HepG2 (cell line): ENCODE measurements at regions not wholly inside any gene's neighbourhood (a gene's known extent, or its start where the extent isn't known, plus 50 kb on each side); places are given as distances from the start of the nearest gene placed in this dataset.

Experiments
- ATAC-seq: fragments of 200-7000 bp; cut with Tn5 transposase; 3 replicates; pipeline ENCODE4 v1.9.1; 2020; ENCODE audit warnings: mild to moderate bottlenecking, moderate library complexity
- BruUV-seq: library from RNA; stranded (reverse); fragments of 400-500 nt; replicated peaks from 2 replicates; lab custom pipeline; 2021; lab: Mats Ljungman, UMichigan
- CTCF ChIA-PET: fragments of 300-600 bp; formaldehyde crosslinking; extraction: SDS; loops from one replicate; lab custom pipeline; 2021; ENCODE audit warnings: low total read pairs, inconsistent platforms, low intra/inter-chr PET ratio; lab: Yijun Ruan, JAX
- POLR2A ChIA-PET: fragments of 350-600 bp; sonication (Branson Sonifier 250); formaldehyde crosslinking; loops from one replicate; lab custom pipeline; 2020; ENCODE audit warnings: antibody characterized with exemption, inconsistent platforms; lab: Yijun Ruan, JAX
- DNase-seq: peaks from one replicate; pipeline ENCODE4 v3.0.0-alpha.2; 2015; ENCODE audit warnings: low spot score
- FAIRE-seq: peaks from 3 replicates; lab custom pipeline; 2011; peaks lifted over from hg19 to GRCh38; lab: Jason Lieb, UNC
- H2AFZ ChIP-seq: one replicate; pipeline ENCODE4 v1.6.1; 2011; ENCODE audit warnings: low read length, inconsistent platforms
- H3K27ac ChIP-seq: fragments of 300-600 bp; 3 replicates; pipeline ENCODE4 v1.8.0; 2011; ENCODE audit warnings: mixed run types, mild to moderate bottlenecking, mixed read lengths, low read length, inconsistent platforms; ENCODE audit not compliant: insufficient read depth; ENCODE audit errors: extremely low read length
- H3K27me3 ChIP-seq, 2 experiments: fragments of 200-600 bp in 1 of 2; 2 replicates in 1 of 2; 3 replicates in 1 of 2; pipeline versions ENCODE4 v1.6.0 to v1.8.0; 2011; ENCODE audit warnings: low read length in 2 of 2, mild to moderate bottlenecking in 2 of 2, moderate library complexity in 2 of 2, inconsistent platforms in 1 of 2; ENCODE audit not compliant: insufficient read depth in 2 of 2, control insufficient read depth in 1 of 2
- H3K36me3 ChIP-seq, 2 experiments: fragments of 200-600 bp in 1 of 2; replicated peaks in 1 of 2; 2 replicates in 1 of 2; 3 replicates in 1 of 2; pipeline versions ENCODE4 v1.5.1 to v1.8.0; 2011; ENCODE audit warnings: low read length in 2 of 2, inconsistent platforms in 1 of 2; ENCODE audit not compliant: insufficient read depth in 2 of 2, control insufficient read depth in 1 of 2
- H3K4me1 ChIP-seq: 2 replicates; pipeline ENCODE4 v1.5.1; 2012; ENCODE audit warnings: low read length, inconsistent platforms; ENCODE audit not compliant: insufficient read depth
- H3K4me2 ChIP-seq: 2 replicates; pipeline ENCODE4 v1.6.0; 2011; ENCODE audit warnings: low read depth, low read length, inconsistent platforms
- H3K4me3 ChIP-seq, 3 experiments: fragments of 200-600 bp in 1 of 3; sonication (generic), shearing (Covaris generic) in 1 of 3; replicated peaks in 1 of 3; 2 replicates each; pipeline ENCODE4 v1.5.1; 2011 to 2016; ENCODE audit warnings: low read length in 3 of 3, inconsistent platforms in 2 of 3, low read depth in 2 of 3, mild to moderate bottlenecking in 2 of 3, control low read depth in 1 of 3, mixed read lengths in 1 of 3; ENCODE audit not compliant: insufficient read depth in 1 of 3
- H3K79me2 ChIP-seq: one replicate; pipeline ENCODE4 v1.6.1; 2011; ENCODE audit warnings: low read length, inconsistent platforms; ENCODE audit not compliant: insufficient read depth
- H3K9ac ChIP-seq: 2 replicates; pipeline ENCODE4 v1.6.0; 2011; ENCODE audit warnings: mild to moderate bottlenecking, low read depth, low read length, inconsistent platforms; ENCODE audit not compliant: insufficient read depth
- H3K9me3 ChIP-seq: 2 replicates; pipeline ENCODE4 v1.5.1; 2012; ENCODE audit warnings: mild to moderate bottlenecking, low read length
- H4K20me1 ChIP-seq: 2 replicates; pipeline ENCODE4 v1.6.0; 2011; ENCODE audit warnings: inconsistent platforms, mild to moderate bottlenecking, low read length, moderate library complexity; ENCODE audit not compliant: insufficient read depth
- CHD2 ChIP-seq: IDR thresholded peaks from 2 replicates; pipeline ENCODE4 v1.6.1; 2011; ENCODE audit warnings: low read depth, low read length, improper control_type of control experiment
- MED8 ChIP-seq: sonication (generic); formaldehyde crosslinking; IDR thresholded peaks from 2 replicates; pipeline ENCODE4 v1.8.1; 2023; ENCODE audit warnings: mild to moderate bottlenecking, missing genetic modification reagents; ENCODE audit not compliant: insufficient replicate concordance
- PTBP1 ChIP-seq: fragments of 200-400 bp; formaldehyde crosslinking; IDR thresholded peaks from 2 replicates; pipeline ENCODE4 v1.6.1; 2018; ENCODE audit warnings: low read length, low read depth; ENCODE audit not compliant: poor library complexity, severe bottlenecking
- U2AF2 ChIP-seq: fragments of 200-400 bp; formaldehyde crosslinking; IDR thresholded peaks from 2 replicates; pipeline ENCODE4 v1.6.1; 2017; ENCODE audit warnings: low read depth, mild to moderate bottlenecking, low read length
- ZNF230 ChIP-seq: sonication (generic); formaldehyde crosslinking; IDR thresholded peaks from 2 replicates; pipeline ENCODE4 v1.4.0; 2020; ENCODE audit warnings: mild to moderate bottlenecking, missing genetic modification reagents
- ZNF460 ChIP-seq: sonication (generic); formaldehyde crosslinking; IDR thresholded peaks from 2 replicates; pipeline ENCODE4 v1.5.1; 2020; ENCODE audit warnings: missing genetic modification reagents, mild to moderate bottlenecking, borderline replicate concordance
- WGBS: methylation state at CpG from one replicate; pipeline ENCODE4 v1.1.6; 2017; ENCODE audit warnings: low lambda C conversion rate; 5-methylcytosine and 5-hydroxymethylcytosine counted together
- in situ Hi-C: cut with HindIII; loops from 2 replicates; pipeline ENCODE4 v1.10.0; 2017; ENCODE audit warnings: low pct_unique_long_range_greater_than_20kb; ENCODE audit not compliant: extremely low pct_ligation_motif_present
- intact Hi-C: fragments of 100-400 bp; cut with micrococcal nuclease; formaldehyde crosslinking; loops from one replicate; pipeline ENCODE4 v1.10.0; 2022; ENCODE audit not compliant: unreplicated experiment
- TF ChIP-seq, protein P1 (sequence below): sonication (generic); formaldehyde crosslinking; IDR thresholded peaks from 2 replicates; pipeline ENCODE4 v1.5.0; 2020; ENCODE audit warnings: mild to moderate bottlenecking, missing genetic modification reagents, borderline replicate concordance
- TF ChIP-seq, protein P2 (sequence below): IDR thresholded peaks from 2 replicates; pipeline ENCODE4 v1.6.1; 2018; ENCODE audit warnings: missing genetic modification reagents, mild to moderate bottlenecking, missing compliant biosample characterization

DNA sequence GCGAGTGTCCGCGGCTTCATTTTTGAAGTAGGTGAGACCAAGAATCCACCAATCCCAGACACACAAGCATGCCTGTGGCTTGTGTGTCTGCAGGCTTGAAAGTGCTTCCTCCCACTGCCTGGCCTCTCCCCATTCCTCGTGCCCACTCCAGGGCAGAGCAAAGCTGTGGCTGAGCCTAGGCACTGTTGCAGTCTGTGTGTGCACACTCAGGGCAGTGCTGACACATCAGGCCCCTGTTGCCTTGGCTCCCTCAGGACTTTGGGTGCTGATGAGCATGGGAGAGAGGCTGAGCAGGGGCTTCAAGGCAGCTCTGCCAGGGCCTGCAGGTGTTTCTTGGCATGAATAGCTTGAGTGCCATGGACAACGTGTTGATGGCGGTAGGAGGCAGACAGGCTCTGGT, 776.7 kb downstream of the CDH11 start:
- POLR2A ChIA-PET: no interaction called here
- H3K9ac ChIP-seq: no peak overlapping the region

More for the DNA sequence above, 776.7 kb downstream of the CDH11 start:
- Histone ChIP-seq H3K4me3 (no peak overlapping the region), H3K27ac (no peak overlapping the region), H2AFZ (no peak overlapping the region), H3K27me3 (no peaks in the 10 kb centered on the region), H3K79me2 (no peaks in the 10 kb centered on the region), H3K4me2 (no peak overlapping the region), H3K36me3 (no peaks in the 10 kb centered on the region), H3K4me1 (no peaks in the 10 kb centered on the region), H4K20me1 (no peaks in the 10 kb centered on the region), H3K9me3 (peaks cover 35% of the 10 kb centered on the region; the same call in 1 of the 2 replicates)
- no peak for TF ChIP-seq PTBP1
- no peak for TF ChIP-seq CHD2
- no peak for TF ChIP-seq ZNF460 (CRISPR knock-in tag)
- no peak for TF ChIP-seq U2AF2
- no peak for TF ChIP-seq MED8 (CRISPR knock-in tag)
- TF ChIP-seq, protein P1, sequence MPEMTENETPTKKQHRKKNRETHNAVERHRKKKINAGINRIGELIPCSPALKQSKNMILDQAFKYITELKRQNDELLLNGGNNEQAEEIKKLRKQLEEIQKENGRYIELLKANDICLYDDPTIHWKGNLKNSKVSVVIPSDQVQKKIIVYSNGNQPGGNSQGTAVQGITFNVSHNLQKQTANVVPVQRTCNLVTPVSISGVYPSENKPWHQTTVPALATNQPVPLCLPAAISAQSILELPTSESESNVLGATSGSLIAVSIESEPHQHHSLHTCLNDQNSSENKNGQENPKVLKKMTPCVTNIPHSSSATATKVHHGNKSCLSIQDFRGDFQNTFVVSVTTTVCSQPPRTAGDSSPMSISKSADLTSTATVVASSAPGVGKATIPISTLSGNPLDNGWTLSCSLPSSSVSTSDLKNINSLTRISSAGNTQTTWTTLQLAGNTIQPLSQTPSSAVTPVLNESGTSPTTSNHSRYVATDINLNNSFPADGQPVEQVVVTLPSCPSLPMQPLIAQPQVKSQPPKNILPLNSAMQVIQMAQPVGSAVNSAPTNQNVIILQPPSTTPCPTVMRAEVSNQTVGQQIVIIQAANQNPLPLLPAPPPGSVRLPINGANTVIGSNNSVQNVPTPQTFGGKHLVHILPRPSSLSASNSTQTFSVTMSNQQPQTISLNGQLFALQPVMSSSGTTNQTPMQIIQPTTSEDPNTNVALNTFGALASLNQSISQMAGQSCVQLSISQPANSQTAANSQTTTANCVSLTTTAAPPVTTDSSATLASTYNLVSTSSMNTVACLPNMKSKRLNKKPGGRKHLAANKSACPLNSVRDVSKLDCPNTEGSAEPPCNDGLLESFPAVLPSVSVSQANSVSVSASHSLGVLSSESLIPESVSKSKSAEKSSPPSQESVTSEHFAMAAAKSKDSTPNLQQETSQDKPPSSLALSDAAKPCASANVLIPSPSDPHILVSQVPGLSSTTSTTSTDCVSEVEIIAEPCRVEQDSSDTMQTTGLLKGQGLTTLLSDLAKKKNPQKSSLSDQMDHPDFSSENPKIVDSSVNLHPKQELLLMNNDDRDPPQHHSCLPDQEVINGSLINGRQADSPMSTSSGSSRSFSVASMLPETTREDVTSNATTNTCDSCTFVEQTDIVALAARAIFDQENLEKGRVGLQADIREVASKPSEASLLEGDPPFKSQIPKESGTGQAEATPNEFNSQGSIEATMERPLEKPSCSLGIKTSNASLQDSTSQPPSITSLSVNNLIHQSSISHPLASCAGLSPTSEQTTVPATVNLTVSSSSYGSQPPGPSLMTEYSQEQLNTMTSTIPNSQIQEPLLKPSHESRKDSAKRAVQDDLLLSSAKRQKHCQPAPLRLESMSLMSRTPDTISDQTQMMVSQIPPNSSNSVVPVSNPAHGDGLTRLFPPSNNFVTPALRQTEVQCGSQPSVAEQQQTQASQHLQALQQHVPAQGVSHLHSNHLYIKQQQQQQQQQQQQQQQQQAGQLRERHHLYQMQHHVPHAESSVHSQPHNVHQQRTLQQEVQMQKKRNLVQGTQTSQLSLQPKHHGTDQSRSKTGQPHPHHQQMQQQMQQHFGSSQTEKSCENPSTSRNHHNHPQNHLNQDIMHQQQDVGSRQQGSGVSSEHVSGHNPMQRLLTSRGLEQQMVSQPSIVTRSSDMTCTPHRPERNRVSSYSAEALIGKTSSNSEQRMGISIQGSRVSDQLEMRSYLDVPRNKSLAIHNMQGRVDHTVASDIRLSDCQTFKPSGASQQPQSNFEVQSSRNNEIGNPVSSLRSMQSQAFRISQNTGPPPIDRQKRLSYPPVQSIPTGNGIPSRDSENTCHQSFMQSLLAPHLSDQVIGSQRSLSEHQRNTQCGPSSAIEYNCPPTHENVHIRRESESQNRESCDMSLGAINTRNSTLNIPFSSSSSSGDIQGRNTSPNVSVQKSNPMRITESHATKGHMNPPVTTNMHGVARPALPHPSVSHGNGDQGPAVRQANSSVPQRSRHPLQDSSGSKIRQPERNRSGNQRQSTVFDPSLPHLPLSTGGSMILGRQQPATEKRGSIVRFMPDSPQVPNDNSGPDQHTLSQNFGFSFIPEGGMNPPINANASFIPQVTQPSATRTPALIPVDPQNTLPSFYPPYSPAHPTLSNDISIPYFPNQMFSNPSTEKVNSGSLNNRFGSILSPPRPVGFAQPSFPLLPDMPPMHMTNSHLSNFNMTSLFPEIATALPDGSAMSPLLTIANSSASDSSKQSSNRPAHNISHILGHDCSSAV (CRISPR knock-in tag): no peak
- TF ChIP-seq ZNF230 (CRISPR knock-in tag): no peak
- TF ChIP-seq, protein P2, sequence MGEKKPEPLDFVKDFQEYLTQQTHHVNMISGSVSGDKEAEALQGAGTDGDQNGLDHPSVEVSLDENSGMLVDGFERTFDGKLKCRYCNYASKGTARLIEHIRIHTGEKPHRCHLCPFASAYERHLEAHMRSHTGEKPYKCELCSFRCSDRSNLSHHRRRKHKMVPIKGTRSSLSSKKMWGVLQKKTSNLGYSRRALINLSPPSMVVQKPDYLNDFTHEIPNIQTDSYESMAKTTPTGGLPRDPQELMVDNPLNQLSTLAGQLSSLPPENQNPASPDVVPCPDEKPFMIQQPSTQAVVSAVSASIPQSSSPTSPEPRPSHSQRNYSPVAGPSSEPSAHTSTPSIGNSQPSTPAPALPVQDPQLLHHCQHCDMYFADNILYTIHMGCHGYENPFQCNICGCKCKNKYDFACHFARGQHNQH: no peak
- CTCF ChIA-PET: no interaction called here
- in situ Hi-C loops (no loop called here), intact Hi-C loops (no loop called here)
- FAIRE-seq: no peak
- DNase-seq: no peak
- no TSS peak for BruUV-seq
- ATAC-seq: no peak; the same call in 2 of the 3 replicates
- 100% methylated on average over 3 of the region's 6 CpGs for WGBS
